ENCODE measurements at regions not wholly inside any gene's neighbourhood (a gene's known extent, or its start where the extent isn't known, plus 50 kb on each side); places are given as distances from the start of the nearest gene placed in this dataset.

GRCh38 chr13:62643799-62644524, 1228.3 kb upstream of the PCDH20 start:
- WGBS (ENCODE audit: insufficient coverage, low lambda C conversion rate), result no CpG with 5 or more reads among the region's 2 CpGs

GRCh38 chr13:62643007-62643483, 1227.4 kb upstream of the PCDH20 start:
- H3K36me3 ChIP-seq (ENCODE audit: control insufficient read depth, insufficient read depth, low read length), result no peaks in the 10 kb centered on the region
- DNase-seq, result no peak
- no peak overlapping the region for H3K4me3 ChIP-seq (ENCODE audit: low read length)
- no peaks in the 10 kb centered on the region for H3K4me1 ChIP-seq (ENCODE audit: control insufficient read depth, insufficient read depth, low read length)
- no peak overlapping the region for H3K27ac ChIP-seq (ENCODE audit: low read length)
- WGBS (ENCODE audit: insufficient coverage, low lambda C conversion rate), result 89% methylated on average over 1 of the region's 4 CpGs
- no peaks in the 10 kb centered on the region for H3K9me3 ChIP-seq (ENCODE audit: control insufficient read depth, low read depth, low read length)
- no peaks in the 10 kb centered on the region for H3K27me3 ChIP-seq (ENCODE audit: control insufficient read depth, insufficient read depth, low read length)

More at GRCh38 chr13:62643799-62644524, 1228.3 kb upstream of the PCDH20 start:
- no peak overlapping the region for H3K27ac ChIP-seq (ENCODE audit: low read length)
- H3K36me3 ChIP-seq (ENCODE audit: control insufficient read depth, insufficient read depth, low read length), result no peaks in the 10 kb centered on the region
- no peaks in the 10 kb centered on the region for H3K9me3 ChIP-seq (ENCODE audit: control insufficient read depth, low read depth, low read length)
- no peak overlapping the region for H3K4me3 ChIP-seq (ENCODE audit: low read length)
- H3K27me3 ChIP-seq (ENCODE audit: control insufficient read depth, insufficient read depth, low read length), result no peaks in the 10 kb centered on the region
- DNase-seq, result no peak
- H3K4me1 ChIP-seq (ENCODE audit: control insufficient read depth, insufficient read depth, low read length), result no peaks in the 10 kb centered on the region

GRCh38 chr13:62635161-62635560, 1219.5 kb upstream of the PCDH20 start:
- Histone ChIP-seq H3K4me3 (ENCODE audit: low read length) (no peak overlapping the region), H3K27me3 (ENCODE audit: control insufficient read depth, insufficient read depth, low read length) (no peaks in the 10 kb centered on the region), H3K9me3 (ENCODE audit: control insufficient read depth, low read depth, low read length) (no peaks in the 10 kb centered on the region), H3K4me1 (ENCODE audit: control insufficient read depth, insufficient read depth, low read length) (no peaks in the 10 kb centered on the region), H3K36me3 (ENCODE audit: control insufficient read depth, insufficient read depth, low read length) (no peaks in the 10 kb centered on the region), H3K27ac (ENCODE audit: low read length) (no peak overlapping the region)
- DNase-seq, result no peak

GRCh38 chr13:62633448-62633847, 1217.8 kb upstream of the PCDH20 start:
- H3K27ac ChIP-seq (ENCODE audit: low read length), result no peak overlapping the region
- WGBS (ENCODE audit: insufficient coverage, low lambda C conversion rate), result no CpG with 5 or more reads among the region's 1 CpG
- no peak for DNase-seq
- no peak overlapping the region for H3K4me3 ChIP-seq (ENCODE audit: low read length)
- no peaks in the 10 kb centered on the region for H3K4me1 ChIP-seq (ENCODE audit: control insufficient read depth, insufficient read depth, low read length)
- H3K9me3 ChIP-seq (ENCODE audit: control insufficient read depth, low read depth, low read length), result no peaks in the 10 kb centered on the region
- H3K27me3 ChIP-seq (ENCODE audit: control insufficient read depth, insufficient read depth, low read length), result no peaks in the 10 kb centered on the region
- H3K36me3 ChIP-seq (ENCODE audit: control insufficient read depth, insufficient read depth, low read length), result no peaks in the 10 kb centered on the region

GRCh38 chr13:62631619-62632018, 1216.0 kb upstream of the PCDH20 start:
- Histone ChIP-seq H3K4me1 (ENCODE audit: control insufficient read depth, insufficient read depth, low read length) (no peaks in the 10 kb centered on the region), H3K27ac (ENCODE audit: low read length) (no peak overlapping the region), H3K9me3 (ENCODE audit: control insufficient read depth, low read depth, low read length) (no peaks in the 10 kb centered on the region), H3K4me3 (ENCODE audit: low read length) (no peak overlapping the region), H3K27me3 (ENCODE audit: control insufficient read depth, insufficient read depth, low read length) (no peaks in the 10 kb centered on the region), H3K36me3 (ENCODE audit: control insufficient read depth, insufficient read depth, low read length) (no peaks in the 10 kb centered on the region)
- no peak for DNase-seq
- no CpG with 5 or more reads among the region's 2 CpGs for WGBS (ENCODE audit: insufficient coverage, low lambda C conversion rate)

- no peaks in the 10 kb centered on the region for H3K9me3 ChIP-seq (ENCODE audit: control insufficient read depth, low read depth, low read length)
- H3K36me3 ChIP-seq (ENCODE audit: control insufficient read depth, insufficient read depth, low read length), result no peaks in the 10 kb centered on the region
- H3K27ac ChIP-seq (ENCODE audit: low read length), result no peak overlapping the region
- no peak overlapping the region for H3K4me3 ChIP-seq (ENCODE audit: low read length)
- H3K4me1 ChIP-seq (ENCODE audit: control insufficient read depth, insufficient read depth, low read length), result no peaks in the 10 kb centered on the region
- no peak for DNase-seq
- no peaks in the 10 kb centered on the region for H3K27me3 ChIP-seq (ENCODE audit: control insufficient read depth, insufficient read depth, low read length)
These were observed 1215.5 kb upstream of the PCDH20 start for GRCh38 chr13:62631124-62631523.

GRCh38 chr13:62629618-62630017, 1214.0 kb upstream of the PCDH20 start:
- no peaks in the 10 kb centered on the region for H3K9me3 ChIP-seq (ENCODE audit: control insufficient read depth, low read depth, low read length)
- no peaks in the 10 kb centered on the region for H3K27me3 ChIP-seq (ENCODE audit: control insufficient read depth, insufficient read depth, low read length)
- no peak overlapping the region for H3K4me3 ChIP-seq (ENCODE audit: low read length)
- no peak for DNase-seq
- H3K27ac ChIP-seq (ENCODE audit: low read length), result no peak overlapping the region
- no peaks in the 10 kb centered on the region for H3K4me1 ChIP-seq (ENCODE audit: control insufficient read depth, insufficient read depth, low read length)
- no peaks in the 10 kb centered on the region for H3K36me3 ChIP-seq (ENCODE audit: control insufficient read depth, insufficient read depth, low read length)
- no CpG with 5 or more reads among the region's 3 CpGs for WGBS (ENCODE audit: insufficient coverage, low lambda C conversion rate)

GRCh38 chr13:62627226-62627625, 1211.6 kb upstream of the PCDH20 start:
- Histone ChIP-seq H3K9me3 (ENCODE audit: control insufficient read depth, low read depth, low read length) (no peaks in the 10 kb centered on the region), H3K4me3 (ENCODE audit: low read length) (no peak overlapping the region), H3K27ac (ENCODE audit: low read length) (no peak overlapping the region), H3K27me3 (ENCODE audit: control insufficient read depth, insufficient read depth, low read length) (no peaks in the 10 kb centered on the region), H3K36me3 (ENCODE audit: control insufficient read depth, insufficient read depth, low read length) (no peaks in the 10 kb centered on the region), H3K4me1 (ENCODE audit: control insufficient read depth, insufficient read depth, low read length) (no peaks in the 10 kb centered on the region)
- 100% methylated on average over 1 of the region's 15 CpGs for WGBS (ENCODE audit: insufficient coverage, low lambda C conversion rate)
- DNase-seq, result no peak

- Histone ChIP-seq H3K4me3 (ENCODE audit: low read length) (no peak overlapping the region), H3K27me3 (ENCODE audit: control insufficient read depth, insufficient read depth, low read length) (no peaks in the 10 kb centered on the region), H3K27ac (ENCODE audit: low read length) (no peak overlapping the region), H3K36me3 (ENCODE audit: control insufficient read depth, insufficient read depth, low read length) (no peaks in the 10 kb centered on the region), H3K4me1 (ENCODE audit: control insufficient read depth, insufficient read depth, low read length) (no peaks in the 10 kb centered on the region), H3K9me3 (ENCODE audit: control insufficient read depth, low read depth, low read length) (no peaks in the 10 kb centered on the region)
- no peak for DNase-seq
- no CpG with 5 or more reads among the region's 5 CpGs for WGBS (ENCODE audit: insufficient coverage, low lambda C conversion rate)
These were observed 1211.1 kb upstream of the PCDH20 start for GRCh38 chr13:62626771-62627170.

GRCh38 chr13:62625214-62625881, 1209.7 kb upstream of the PCDH20 start:
- Histone ChIP-seq H3K9me3 (ENCODE audit: control insufficient read depth, low read depth, low read length) (no peaks in the 10 kb centered on the region), H3K4me3 (ENCODE audit: low read length) (no peak overlapping the region), H3K36me3 (ENCODE audit: control insufficient read depth, insufficient read depth, low read length) (no peaks in the 10 kb centered on the region), H3K4me1 (ENCODE audit: control insufficient read depth, insufficient read depth, low read length) (no peaks in the 10 kb centered on the region), H3K27me3 (ENCODE audit: control insufficient read depth, insufficient read depth, low read length) (no peaks in the 10 kb centered on the region), H3K27ac (ENCODE audit: low read length) (no peak overlapping the region)
- 80% methylated on average over 1 of the region's 15 CpGs for WGBS (ENCODE audit: insufficient coverage, low lambda C conversion rate)
- DNase-seq, result no peak

- H3K27me3 ChIP-seq (ENCODE audit: control insufficient read depth, insufficient read depth, low read length), result no peaks in the 10 kb centered on the region
- no peak for DNase-seq
- WGBS (ENCODE audit: insufficient coverage, low lambda C conversion rate), result no CpG with 5 or more reads among the region's 1 CpG
- no peak overlapping the region for H3K4me3 ChIP-seq (ENCODE audit: low read length)
- no peaks in the 10 kb centered on the region for H3K4me1 ChIP-seq (ENCODE audit: control insufficient read depth, insufficient read depth, low read length)
- H3K36me3 ChIP-seq (ENCODE audit: control insufficient read depth, insufficient read depth, low read length), result no peaks in the 10 kb centered on the region
- no peak overlapping the region for H3K27ac ChIP-seq (ENCODE audit: low read length)
- H3K9me3 ChIP-seq (ENCODE audit: control insufficient read depth, low read depth, low read length), result no peaks in the 10 kb centered on the region
These were observed 1198.2 kb upstream of the PCDH20 start for GRCh38 chr13:62613819-62614218.
